ENCODE measurements at regions not wholly inside any gene's neighbourhood (a gene's known extent, or its start where the extent isn't known, plus 50 kb on each side); places are given as distances from the start of the nearest gene placed in this dataset.
"Not testable (repeated sequence)": the region's sequence is repeated elsewhere in the genome, so short reads cannot be mapped to it uniquely, and the experiment has no call there.

- no peak for DNase-seq
Measured at GRCh38 chr10:81280497-81281479, 594.2 kb upstream of the NRG3 start.

- no peak for DNase-seq
Measured at GRCh38 chr10:81288544-81288943, 586.5 kb upstream of the NRG3 start.

DNA sequence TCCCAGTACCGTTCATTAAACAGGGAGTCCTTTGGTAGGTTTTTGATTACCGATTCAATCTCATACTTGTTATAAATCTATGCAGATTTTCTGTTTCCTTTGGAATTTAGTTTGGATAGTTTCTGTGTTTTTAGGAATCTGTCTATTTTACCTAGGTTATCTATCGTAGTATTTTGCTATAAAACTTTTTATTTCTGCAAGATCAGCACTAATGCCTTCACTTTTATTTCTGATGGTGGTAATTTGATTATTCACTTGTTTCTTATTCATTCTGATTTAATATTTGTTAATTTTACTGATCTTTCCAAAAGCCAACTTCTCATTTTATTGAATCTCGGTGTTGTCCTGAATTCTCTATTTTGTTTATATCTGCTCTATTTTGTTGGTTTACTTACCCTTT lies 577.7 kb upstream of the NRG3 start:
- no peak for DNase-seq

GRCh38 chr10:81303656-81304055 lies 571.3 kb upstream of the NRG3 start:
- no peak for DNase-seq

DNA sequence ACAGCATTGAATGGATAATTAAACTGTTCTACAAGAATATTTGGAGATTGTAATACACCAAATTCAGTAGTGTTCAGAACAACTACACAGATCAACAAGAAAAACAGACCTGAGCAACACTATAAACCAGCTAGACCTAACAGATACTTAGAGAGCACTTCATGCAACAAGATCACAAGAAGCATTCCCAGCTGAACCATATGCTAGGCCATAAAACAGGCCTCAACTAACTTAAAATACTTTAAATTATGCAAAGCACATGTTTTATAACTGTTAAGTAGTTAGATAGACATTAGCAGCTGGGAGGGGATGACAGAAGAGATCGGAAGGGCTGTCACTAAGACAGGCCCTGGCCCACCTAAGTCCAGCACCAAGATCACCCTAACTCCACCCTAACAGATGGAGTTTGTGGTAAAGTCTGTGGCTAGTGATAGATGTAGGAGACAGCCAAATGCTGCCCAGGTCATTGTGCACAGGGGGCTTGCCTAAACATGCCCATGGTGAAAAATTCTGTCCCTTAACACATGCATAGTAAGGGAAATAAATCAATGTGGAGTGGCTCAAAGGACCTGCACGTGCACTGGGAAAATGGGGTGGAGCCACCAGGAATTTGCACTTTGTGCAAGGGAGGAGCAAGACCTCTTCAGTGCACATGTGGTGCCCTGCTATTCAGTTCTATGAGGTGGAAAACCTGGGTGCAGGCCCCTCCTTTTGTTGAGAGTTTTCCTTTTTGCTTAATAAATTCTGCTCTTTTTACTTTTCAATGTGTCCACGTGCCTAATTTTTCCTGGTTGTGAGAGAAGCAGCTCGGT lies 567.8 kb upstream of the NRG3 start:
- no peak for DNase-seq

DNA sequence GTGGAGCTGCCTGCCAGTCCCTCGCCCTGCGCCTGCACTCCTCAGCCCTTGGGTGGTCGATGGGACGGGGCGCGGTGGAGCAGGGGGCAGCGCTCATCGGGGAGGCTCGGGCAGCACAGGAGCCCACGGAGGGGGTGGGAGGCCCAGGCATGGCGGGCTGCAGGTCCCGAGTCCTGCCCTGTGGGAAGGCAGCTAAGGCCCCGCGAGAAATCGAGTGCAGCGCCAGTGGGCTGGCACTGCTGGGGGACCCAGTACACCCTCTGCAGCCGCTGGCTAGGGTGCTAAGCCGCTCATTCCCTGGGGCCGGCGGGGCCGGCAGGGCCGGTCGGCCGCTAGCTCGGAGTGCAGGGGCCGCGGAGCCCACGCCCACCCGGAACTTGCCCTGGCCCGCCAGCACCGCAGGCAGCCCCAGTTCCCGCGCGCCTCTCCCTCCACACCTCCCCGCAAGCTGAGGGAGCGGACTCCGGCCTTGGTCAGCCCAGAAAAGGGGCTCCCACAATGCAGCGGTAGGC lies 565.9 kb upstream of the NRG3 start:
- no peak for DNase-seq

DNA sequence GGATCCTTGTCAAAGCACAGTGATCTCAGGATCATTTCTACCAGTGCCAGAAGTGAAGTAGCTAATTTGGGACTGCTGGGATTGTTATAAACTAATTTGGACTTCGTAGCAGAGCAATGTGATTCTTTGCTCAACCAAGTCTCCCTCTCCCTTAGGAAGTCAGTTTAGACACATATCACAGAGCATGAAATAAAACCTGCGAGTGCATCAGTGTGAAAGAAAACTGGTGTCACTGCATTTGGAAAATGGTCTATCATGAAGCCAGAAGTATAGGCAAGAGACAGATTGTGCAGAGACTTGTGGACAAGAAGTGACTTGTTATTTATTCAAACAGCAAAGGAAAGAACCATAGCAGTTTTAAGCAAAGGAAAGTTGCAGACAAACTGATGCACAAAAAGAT lies 560.5 kb upstream of the NRG3 start:
- no peak for DNase-seq

DNA sequence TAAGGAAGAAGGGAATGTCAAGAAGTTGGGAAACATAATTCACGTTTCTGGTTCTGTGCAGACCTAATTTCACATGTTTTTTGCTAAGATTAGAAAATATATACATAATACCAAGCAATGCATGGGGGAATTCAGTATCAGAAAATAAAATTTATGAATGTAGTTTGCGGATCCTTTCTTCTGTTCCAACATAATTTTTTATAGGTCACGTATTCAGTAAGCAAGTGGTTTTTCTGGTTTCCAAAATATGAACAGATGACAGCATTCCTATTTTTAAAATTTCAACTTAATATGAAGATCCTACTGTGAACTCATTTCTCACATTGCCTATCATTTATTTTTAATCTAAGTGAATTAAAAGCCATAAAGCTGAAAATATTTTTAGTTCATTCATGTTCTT lies 560.0 kb upstream of the NRG3 start:
- no peak for DNase-seq

DNA sequence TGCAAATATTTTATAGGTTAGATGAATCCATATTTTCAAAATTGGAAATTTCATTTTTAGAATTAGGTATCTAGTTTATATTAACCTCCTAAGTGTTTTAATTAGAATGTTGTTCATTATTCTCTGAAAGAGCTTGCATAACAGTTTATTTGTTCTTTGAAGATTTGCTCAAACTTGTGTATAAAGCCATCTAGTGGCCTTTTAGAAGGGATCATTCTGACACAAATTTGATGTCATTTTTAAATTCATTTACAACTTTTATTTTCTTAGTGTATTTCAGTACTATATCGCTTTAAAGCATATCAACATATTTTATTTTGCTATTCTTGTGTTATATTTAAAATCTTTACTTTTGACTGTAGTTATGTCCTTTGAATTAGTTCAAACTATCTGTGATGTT lies 527.0 kb upstream of the NRG3 start:
- no peak for DNase-seq

- DNase-seq, result no peak
Measured at GRCh38 chr10:81367132-81367531, 507.9 kb upstream of the NRG3 start.

DNA sequence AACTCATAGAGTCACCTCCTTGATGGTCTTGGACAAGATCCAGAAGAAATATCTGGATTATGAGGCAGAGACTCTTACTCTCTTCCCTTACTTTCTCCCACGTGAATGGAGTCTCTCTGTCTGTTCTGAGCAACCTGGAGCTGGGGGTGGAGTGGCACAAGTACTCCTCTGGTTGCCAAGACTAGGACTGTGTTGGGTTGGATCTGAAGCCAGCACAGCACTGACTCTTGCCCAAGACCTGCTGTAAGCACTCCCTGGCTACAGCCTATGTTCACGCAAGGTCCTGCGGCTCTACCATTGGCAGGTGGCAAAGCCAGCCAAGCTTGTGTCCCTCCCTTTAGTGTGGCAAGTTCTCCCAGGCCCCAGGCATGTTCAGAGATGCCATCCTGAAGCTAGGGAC lies 488.2 kb upstream of the NRG3 start:
- DNase-seq, result no peak

DNA sequence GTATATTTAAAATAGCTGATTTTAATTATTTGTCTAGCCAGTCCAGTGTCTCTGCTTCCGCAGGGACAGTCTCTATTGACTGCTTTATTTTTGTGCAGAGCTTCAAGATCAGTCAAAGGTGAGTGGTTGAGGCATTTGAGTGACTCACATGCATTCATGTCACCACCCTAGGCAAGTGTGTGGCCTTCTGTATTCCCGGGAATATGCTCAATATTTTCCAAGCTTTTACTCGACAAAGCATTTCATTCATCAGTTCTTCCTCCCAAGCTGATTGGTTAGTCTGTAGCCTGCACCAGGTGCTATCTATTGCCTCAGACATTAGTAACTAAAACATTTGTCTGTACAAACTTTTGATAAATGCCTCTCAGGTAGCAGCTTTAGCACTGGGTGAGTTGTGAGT lies 471.5 kb upstream of the NRG3 start:
- no peak for DNase-seq

GRCh38 chr10:81405399-81405798 lies 469.6 kb upstream of the NRG3 start:
- DNase-seq, result no peak

DNA sequence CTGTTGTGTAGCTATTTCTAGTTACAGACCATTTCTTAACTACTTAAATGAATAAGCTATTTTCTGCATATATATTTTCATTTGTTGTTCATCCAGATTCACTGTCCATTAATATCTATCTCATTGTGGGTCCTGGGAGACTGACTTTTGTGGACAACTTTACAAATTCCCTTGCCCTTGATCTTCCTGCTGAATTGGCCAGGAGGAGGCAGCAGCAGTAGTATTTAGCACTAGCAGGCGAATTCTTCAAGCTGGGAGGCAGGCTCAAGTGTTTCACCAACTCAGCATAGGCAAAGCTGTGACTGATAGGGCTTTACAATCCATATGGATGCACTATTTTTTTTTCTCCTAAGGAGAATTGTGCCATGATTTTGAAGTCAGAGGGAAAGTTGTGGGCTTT lies 461.0 kb upstream of the NRG3 start:
- no peak for DNase-seq

- no peak for DNase-seq
Measured at GRCh38 chr10:81426722-81427121, 448.3 kb upstream of the NRG3 start.

DNA sequence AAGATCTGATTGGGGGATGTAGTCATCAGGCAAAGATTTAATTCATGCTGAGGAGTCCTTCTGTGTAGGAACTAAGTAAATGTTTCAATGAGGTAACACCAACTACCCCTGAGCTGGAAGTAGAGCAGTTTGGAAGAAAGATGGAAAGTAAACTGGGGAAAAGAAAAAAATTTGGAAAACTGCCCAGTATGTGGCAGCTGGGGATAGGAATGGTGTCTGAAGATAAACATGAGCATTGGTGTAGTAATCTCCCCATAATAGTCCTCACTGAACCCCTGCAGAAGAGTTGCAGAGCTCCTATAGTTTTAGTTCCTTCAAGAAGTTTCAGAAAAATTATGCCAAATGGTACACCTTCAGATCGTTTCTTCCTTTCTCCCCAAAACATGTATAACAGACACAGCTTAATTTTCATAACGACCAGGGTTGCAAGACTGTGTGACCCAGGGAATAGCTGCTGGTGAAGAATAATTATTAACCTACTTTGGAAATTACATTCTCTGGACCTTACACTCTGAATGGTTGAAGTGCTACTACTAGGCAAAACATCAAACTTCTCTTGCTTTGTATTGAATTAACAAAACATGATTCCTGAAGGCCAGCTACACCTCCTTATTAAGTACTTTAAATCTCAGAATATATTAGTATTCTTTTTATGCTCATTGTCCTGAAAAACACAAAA lies 446.4 kb upstream of the NRG3 start:
- DNase-seq, result no peak

DNA sequence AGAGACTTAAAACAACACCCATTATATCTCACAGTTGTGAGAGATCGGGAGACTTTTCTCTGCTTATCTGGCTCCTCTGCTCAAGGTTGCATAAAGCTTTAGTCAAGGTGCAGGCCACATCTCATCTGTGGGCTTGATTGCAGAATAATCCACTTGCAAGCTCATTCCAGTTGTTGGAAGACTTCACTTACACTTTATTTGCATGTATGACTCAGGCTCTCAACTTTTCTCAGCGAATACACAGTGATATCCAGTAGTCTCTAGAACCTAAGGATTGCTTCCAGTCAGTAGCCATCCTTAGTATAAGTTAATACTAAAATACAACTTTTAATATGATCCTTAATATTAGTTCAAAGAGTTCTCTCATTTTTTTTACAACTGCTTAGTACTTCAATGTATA lies 435.5 kb upstream of the NRG3 start:
- no peak for DNase-seq

DNA sequence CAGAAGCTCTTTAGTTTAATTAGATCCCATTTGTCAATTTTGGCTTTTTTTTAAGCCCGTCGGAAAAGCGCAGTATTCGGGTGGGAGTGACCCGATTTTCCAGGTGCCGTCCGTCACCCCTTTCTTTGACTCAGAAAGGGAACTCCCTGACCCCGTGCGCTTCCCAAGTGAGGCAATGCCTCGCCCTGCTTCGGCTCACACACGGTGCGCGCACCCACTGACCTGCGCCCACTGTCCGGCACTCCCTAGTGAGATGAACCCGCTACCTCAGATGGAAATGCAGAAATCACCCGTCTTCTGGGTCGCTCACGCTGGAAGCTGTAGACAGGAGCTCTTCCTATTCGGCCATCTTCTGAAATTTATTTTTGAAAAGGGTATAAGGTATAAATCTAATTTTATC lies 433.4 kb upstream of the NRG3 start:
- DNase-seq, result not testable (repeated sequence)

DNA sequence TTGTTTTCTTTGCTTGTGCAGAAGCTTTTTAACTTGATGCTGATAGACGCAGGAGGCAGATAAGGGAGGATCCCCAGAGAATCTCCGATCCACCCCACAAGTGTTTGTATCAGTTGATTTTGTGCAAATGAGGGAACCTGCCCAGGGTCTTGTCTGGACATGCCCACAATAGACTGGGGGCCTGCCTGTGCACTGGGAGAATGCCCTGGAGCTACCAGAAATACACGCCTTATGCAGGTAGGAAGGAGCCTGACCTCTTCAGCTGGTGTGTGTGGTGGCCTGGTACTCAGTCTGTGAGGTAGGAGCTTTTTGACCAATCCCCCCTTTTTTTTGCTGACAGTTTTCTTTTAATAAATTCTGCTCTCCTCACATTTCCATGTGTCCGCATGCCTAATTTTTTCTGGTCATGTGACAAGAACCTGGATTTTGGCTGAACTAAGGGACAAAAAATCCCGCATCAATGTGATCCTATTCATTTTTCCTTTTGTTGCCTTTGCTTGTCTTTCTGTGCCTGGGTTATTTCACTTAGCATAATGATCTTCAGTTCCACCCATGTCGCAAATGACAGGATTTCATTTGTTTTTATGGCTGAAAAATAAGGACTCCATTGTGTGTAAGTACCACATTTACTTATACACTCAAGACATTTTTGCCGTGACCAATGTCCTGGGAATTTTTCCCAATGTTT lies 430.6 kb upstream of the NRG3 start:
- DNase-seq, result no peak

- DNase-seq, result no peak
Measured at GRCh38 chr10:81450651-81451050, 424.3 kb upstream of the NRG3 start.

- DNase-seq, result no peak
Measured at GRCh38 chr10:81472927-81473470, 402.0 kb upstream of the NRG3 start.

DNA sequence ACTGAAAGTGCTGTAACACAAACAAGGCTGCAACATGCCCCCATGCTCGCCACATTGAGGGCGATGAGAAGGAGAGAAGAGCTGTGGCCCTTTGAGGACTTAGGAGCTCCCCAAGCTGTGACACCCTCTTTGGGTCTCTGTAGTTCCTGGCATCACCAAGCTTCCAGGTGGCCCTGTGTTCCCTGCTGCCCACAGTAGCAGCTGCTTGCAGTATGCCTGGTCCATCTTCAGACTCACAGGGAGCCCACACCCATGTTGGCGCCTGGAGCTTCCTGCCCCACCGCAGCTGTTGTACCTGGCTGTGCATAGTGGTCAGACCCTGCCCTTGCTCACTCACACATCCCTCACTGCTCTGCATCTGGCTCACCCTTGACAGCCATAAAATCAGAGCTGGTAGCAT lies 401.2 kb upstream of the NRG3 start:
- no peak for DNase-seq

Measured in inflammatory macrophage (primary cell).